GM12878 (cell line): ENCODE measurements at regions not wholly inside any gene's neighbourhood (a gene's known extent, or its start where the extent isn't known, plus 50 kb on each side); places are given as distances from the start of the nearest gene placed in this dataset.

Experiments
- ATAC-seq: fragments of 200-7000 bp; cut with Tn5 transposase; 3 replicates; pipeline ENCODE4 v1.9.1; 2020; ENCODE audit warnings: mild to moderate bottlenecking, moderate library complexity
- BruUV-seq: library from RNA; stranded (reverse); fragments of 400-500 nt; replicated peaks from 2 replicates; lab custom pipeline; 2021; lab: Mats Ljungman, UMichigan
- CTCF ChIA-PET: fragments of 300-600 bp; sonication (Branson Sonifier 250); formaldehyde crosslinking; extraction: SDS; loops from one replicate; lab custom pipeline; 2021; ENCODE audit warnings: inconsistent platforms; lab: Yijun Ruan, JAX
- POLR2A ChIA-PET: fragments of 350-600 bp; formaldehyde crosslinking; extraction: SDS; loops from one replicate; lab custom pipeline; 2021; ENCODE audit warnings: inconsistent platforms; lab: Charles Lee
- RAD21 ChIA-PET: fragments of 300-600 bp; sonication (Branson Sonifier 250); formaldehyde crosslinking; loops from one replicate; lab custom pipeline; 2023; ENCODE audit warnings: antibody characterized with exemption; ENCODE audit not compliant: unreplicated experiment; lab: Charles Lee
- SMC1A ChIA-PET: fragments of 300-600 bp; sonication (Branson Sonifier 250); formaldehyde crosslinking; loops from one replicate; lab custom pipeline; 2023; ENCODE audit not compliant: unreplicated experiment, uncharacterized antibody; lab: Charles Lee
- DNase-seq: peaks from one replicate; pipeline ENCODE4 v3.0.0-alpha.2; 2011; ENCODE audit warnings: low read depth, low spot score
- FAIRE-seq: peaks from 3 replicates; lab custom pipeline; 2011; peaks lifted over from hg19 to GRCh38; lab: Jason Lieb, UNC
- H2AFZ ChIP-seq: 2 replicates; pipeline ENCODE4 v1.6.0; 2011; ENCODE audit warnings: low read depth, low read length, control low read depth; ENCODE audit not compliant: control insufficient read depth
- H3K27ac ChIP-seq: 2 replicates; pipeline ENCODE4 v1.5.1; 2011; ENCODE audit warnings: control low read depth; ENCODE audit not compliant: control insufficient read depth, insufficient read depth
- H3K27me3 ChIP-seq, 2 experiments: replicated peaks in 1 of 2; 2 replicates each; pipeline versions ENCODE4 v1.6.0 to v1.6.1; 2011; ENCODE audit warnings: low read length in 1 of 2; ENCODE audit not compliant: control insufficient read depth in 2 of 2, insufficient read depth in 2 of 2
- H3K36me3 ChIP-seq, 2 experiments: 2 replicates each; pipeline ENCODE4 v1.5.1; 2011; ENCODE audit warnings: low read length in 1 of 2; ENCODE audit not compliant: control insufficient read depth in 2 of 2, insufficient read depth in 2 of 2
- H3K4me1 ChIP-seq: 2 replicates; pipeline ENCODE4 v1.6.1; 2011; ENCODE audit warnings: mild to moderate bottlenecking, low read length, moderate library complexity, mixed read lengths; ENCODE audit not compliant: control insufficient read depth, insufficient read depth
- H3K4me2 ChIP-seq: 2 replicates; pipeline ENCODE4 v1.6.0; 2011; ENCODE audit warnings: control low read depth; ENCODE audit not compliant: control insufficient read depth, insufficient read depth
- H3K4me3 ChIP-seq: fragments of 200-600 bp; sonication (generic); 2 replicates; pipeline ENCODE4 v1.5.1; 2016
- H3K79me2 ChIP-seq: 2 replicates; pipeline ENCODE4 v1.6.0; 2011; ENCODE audit warnings: low read length; ENCODE audit not compliant: control insufficient read depth, insufficient read depth
- H3K9ac ChIP-seq: 2 replicates; pipeline ENCODE4 v1.8.0; 2011; ENCODE audit warnings: low read length, control low read depth, mixed read lengths; ENCODE audit not compliant: control insufficient read depth, insufficient read depth
- H3K9me3 ChIP-seq: replicated peaks from 3 replicates; pipeline ENCODE4 v1.5.1; 2011; ENCODE audit warnings: mild to moderate bottlenecking, low read length; ENCODE audit not compliant: control insufficient read depth, insufficient read depth
- H4K20me1 ChIP-seq: 2 replicates; pipeline ENCODE4 v1.6.0; 2011; ENCODE audit not compliant: control insufficient read depth, insufficient read depth
- BMI1 ChIP-seq: fragments of 450-650 bp; IDR thresholded peaks from 2 replicates; pipeline ENCODE4 v1.6.1; 2016; ENCODE audit warnings: mild to moderate bottlenecking, moderate library complexity, borderline replicate concordance
- CBFB ChIP-seq: IDR thresholded peaks from 2 replicates; pipeline ENCODE4 v1.6.1; 2016; ENCODE audit warnings: antibody characterized with exemption, low read depth
- CHD1 ChIP-seq: IDR thresholded peaks from 2 replicates; pipeline ENCODE4 v1.6.1; 2012; ENCODE audit warnings: low read depth, low read length, improper control_type of control experiment
- CHD2 ChIP-seq: IDR thresholded peaks from 2 replicates; pipeline ENCODE4 v1.6.1; 2011; ENCODE audit warnings: low read depth, low read length, improper control_type of control experiment, borderline replicate concordance
- FOXM1 ChIP-seq: IDR thresholded peaks from 2 replicates; pipeline ENCODE4 v1.6.1; 2012; ENCODE audit warnings: low read depth, mild to moderate bottlenecking, inconsistent platforms, low read length, moderate library complexity
- HDGF ChIP-seq: fragments of 450-650 bp; IDR thresholded peaks from 2 replicates; pipeline ENCODE4 v1.6.1; 2016; ENCODE audit warnings: antibody characterized with exemption
- LARP7 ChIP-seq: fragments of 450-650 bp; IDR thresholded peaks from 2 replicates; pipeline ENCODE4 v1.6.1; 2017; ENCODE audit warnings: mild to moderate bottlenecking
- MLLT1 ChIP-seq: fragments of 450-650 bp; IDR thresholded peaks from 2 replicates; pipeline ENCODE4 v1.6.1; 2016; ENCODE audit warnings: mild to moderate bottlenecking
- NFYB ChIP-seq: IDR thresholded peaks from 2 replicates; pipeline ENCODE4 v1.6.1; 2011; ENCODE audit warnings: low read depth, mild to moderate bottlenecking, low read length, improper control_type of control experiment, moderate library complexity; ENCODE audit not compliant: insufficient read depth
- PRDM15 ChIP-seq: fragments of 450-650 bp; formaldehyde crosslinking; IDR thresholded peaks from 2 replicates; pipeline ENCODE4 v1.4.0; 2020; ENCODE audit warnings: mild to moderate bottlenecking, moderate library complexity
- WRNIP1 ChIP-seq: IDR thresholded peaks from 2 replicates; pipeline ENCODE4 v1.6.1; 2011; ENCODE audit warnings: low read depth, low read length, improper control_type of control experiment, borderline replicate concordance
- ZNF217 ChIP-seq: fragments of 450-650 bp; IDR thresholded peaks from 2 replicates; pipeline ENCODE4 v1.6.1; 2017; ENCODE audit warnings: antibody characterized with exemption, mild to moderate bottlenecking
- ZNF24 ChIP-seq: fragments of 450-650 bp; IDR thresholded peaks from 2 replicates; pipeline ENCODE4 v1.6.1; 2017; ENCODE audit warnings: antibody characterized with exemption, mild to moderate bottlenecking
- ZNF274 ChIP-seq: IDR thresholded peaks from one replicate; pipeline ENCODE4 v1.8.0; 2011; ENCODE audit not compliant: insufficient read length, insufficient read depth
- WGBS: methylation state at CpG from one replicate; pipeline ENCODE4 v1.1.6; 2016; ENCODE audit warnings: low lambda C conversion rate; ENCODE audit not compliant: insufficient replicate concordance, insufficient coverage; ENCODE audit errors: missing lambda C conversion rate; 5-methylcytosine and 5-hydroxymethylcytosine counted together
- in situ Hi-C: fragments of 300-500 bp; cut with MboI; formaldehyde crosslinking; loops from 9 replicates; pipeline ENCODE4 v1.14.3; 2018; ENCODE audit warnings: mixed read lengths
- intact Hi-C: fragments of 100-400 bp; cut with micrococcal nuclease; formaldehyde crosslinking; loops from one replicate; pipeline ENCODE4 v1.14.2; 2022; ENCODE audit not compliant: unreplicated experiment

DNA sequence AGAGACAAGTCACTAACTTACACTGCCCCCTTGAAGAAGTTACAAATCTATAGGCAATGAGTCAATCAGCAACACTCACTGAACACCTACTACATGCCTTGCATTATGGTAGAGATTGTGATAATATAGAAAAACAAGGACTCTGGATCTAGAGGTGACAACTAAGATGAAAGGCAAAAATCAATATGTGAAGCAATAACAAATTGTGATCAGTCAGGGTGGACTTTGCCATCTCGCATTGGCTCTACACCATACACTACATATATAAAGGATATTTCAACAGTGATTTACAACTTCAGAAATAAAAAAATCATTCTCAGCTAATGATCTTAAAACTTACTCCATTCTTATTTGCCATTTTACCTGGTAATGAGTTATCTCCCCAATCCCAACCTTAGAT, 210.7 kb upstream of the CD96 start (continued):
- TF ChIP-seq PRDM15 (CRISPR knock-in tag): no peak
- TF ChIP-seq ZNF217: no peak
- TF ChIP-seq CHD1: no peak
- no peak for TF ChIP-seq HDGF
- no peak for TF ChIP-seq ZNF274
- no peak for TF ChIP-seq LARP7
- no peak for TF ChIP-seq WRNIP1
- no peak for TF ChIP-seq BMI1
- no peak for TF ChIP-seq NFYB
- TF ChIP-seq CHD2: no peak
- no peak for TF ChIP-seq ZNF24
- TF ChIP-seq CBFB: no peak

DNA sequence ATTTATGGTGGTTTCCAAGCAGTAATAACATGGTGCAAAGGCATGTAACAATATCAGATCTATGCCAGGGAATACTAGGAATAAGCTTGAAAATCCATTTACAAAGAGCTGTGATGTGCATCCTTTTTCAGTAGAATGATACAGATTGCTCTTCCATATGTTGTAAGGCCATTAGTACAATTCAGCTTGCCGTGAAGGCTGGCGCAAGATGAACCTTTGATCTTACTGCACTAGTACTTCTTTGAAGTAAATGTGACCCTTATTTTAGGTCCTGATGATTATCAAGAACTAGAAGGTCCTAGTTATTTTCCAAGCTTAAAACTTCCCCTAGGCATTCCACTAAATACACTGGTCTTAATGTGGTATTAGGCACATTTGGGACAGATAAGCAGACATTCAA, 210.1 kb upstream of the CD96 start:
- DNase-seq: no peak
- no peaks in the 10 kb centered on the region for H3K36me3 ChIP-seq
- no peaks in the 10 kb centered on the region for H3K9me3 ChIP-seq
- H3K4me3 ChIP-seq: no peak overlapping the region
- 57% methylated on average over 2 of the region's 2 CpGs for WGBS
- in situ Hi-C loops (no loop called here), intact Hi-C loops (no loop called here)
- CTCF ChIA-PET: interaction anchor here (0.8 kb wide), 1 partner anchor 60 kb away, joined by 3 read pairs; no protein-coding TSS in a partner anchor
- RAD21 ChIA-PET: no interaction called here
- no TSS peak for BruUV-seq
- H3K27me3 ChIP-seq: no peaks in the 10 kb centered on the region
- H3K4me1 ChIP-seq: no peaks in the 10 kb centered on the region
- POLR2A ChIA-PET: no interaction called here
- ATAC-seq: no peak
- FAIRE-seq: no peak
- H2AFZ ChIP-seq: no peak overlapping the region
- H3K4me2 ChIP-seq: no peak overlapping the region
- no peaks in the 10 kb centered on the region for H4K20me1 ChIP-seq
- no peak for TF ChIP-seq FOXM1
- no peak for TF ChIP-seq NFYB
- TF ChIP-seq MLLT1: no peak
- H3K9ac ChIP-seq: no peak overlapping the region
- SMC1A ChIA-PET: no interaction called here
- no peak overlapping the region for H3K27ac ChIP-seq
- H3K79me2 ChIP-seq: no peaks in the 10 kb centered on the region
